GM19395 (cell line): ENCODE measurements at regions not wholly inside any gene's neighbourhood (a gene's known extent, or its start where the extent isn't known, plus 50 kb on each side); places are given as distances from the start of the nearest gene placed in this dataset.
"Not testable (repeated sequence)": the region's sequence is repeated elsewhere in the genome, so short reads cannot be mapped to it uniquely, and the experiment has no call there.

Experiments used
- ATAC-seq: cut with Tn5 transposase; IDR thresholded peaks from one replicate; pipeline ENCODE4 v1.9.1; 2021; ENCODE audit warnings: mild to moderate bottlenecking, moderate library complexity; ENCODE audit not compliant: unreplicated experiment

DNA sequence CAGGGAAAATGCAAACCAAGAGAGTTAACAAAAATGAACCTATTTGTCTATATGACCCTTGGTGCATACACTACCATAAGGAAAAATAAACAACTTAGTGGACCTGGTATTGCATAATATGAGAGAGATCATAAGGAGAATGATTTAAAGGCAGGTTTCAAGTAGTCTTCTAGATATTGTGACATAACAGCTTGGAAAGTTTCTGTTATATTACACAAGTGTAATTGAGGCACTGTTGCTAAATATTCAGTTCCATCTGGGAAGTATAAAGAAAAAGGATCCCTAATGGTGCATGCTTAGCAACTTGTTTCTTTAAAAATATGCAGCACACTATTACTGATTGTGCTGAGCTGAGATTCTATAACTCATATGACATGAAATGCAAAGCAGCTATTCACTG, 252.2 kb upstream of the SPHKAP start:
- ATAC-seq: no peak

DNA sequence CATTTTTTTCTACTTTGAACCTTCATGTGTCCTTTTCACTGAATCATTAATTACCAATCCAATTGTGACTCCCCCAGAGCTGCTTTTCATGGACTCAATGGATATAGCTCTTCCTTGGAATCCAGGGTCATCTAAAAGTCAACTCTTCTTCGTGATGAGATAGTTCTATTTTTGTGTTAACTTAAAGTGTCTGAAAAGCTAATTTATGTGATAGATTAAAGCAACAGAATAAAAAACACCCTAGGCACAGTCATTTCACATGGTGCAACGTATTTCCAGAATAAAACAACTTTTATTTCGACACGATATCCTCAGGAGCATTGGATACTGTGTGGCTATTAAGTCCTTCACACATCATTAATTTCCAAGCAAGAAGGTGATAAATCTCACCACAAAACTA, 250.6 kb upstream of the SPHKAP start:
- no peak for ATAC-seq

DNA sequence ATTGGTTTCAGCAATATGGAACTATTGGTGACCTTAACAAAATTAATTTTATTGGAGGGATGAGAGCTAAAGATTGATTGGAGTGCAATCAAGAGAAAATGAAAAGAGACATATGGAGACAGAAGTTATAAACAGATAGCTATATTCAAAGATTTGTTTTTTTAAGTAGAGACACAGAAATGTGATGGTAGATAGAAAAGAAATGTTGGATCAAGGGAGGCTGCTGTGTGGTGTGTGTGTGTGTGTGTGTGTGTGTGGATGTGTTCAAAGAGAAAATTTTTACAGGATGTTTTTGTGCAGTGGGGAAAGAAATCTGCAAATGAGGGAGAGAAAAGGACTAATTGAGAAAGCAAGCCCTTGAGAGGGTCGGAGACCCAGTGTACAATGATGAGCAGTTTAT, 249.5 kb upstream of the SPHKAP start:
- ATAC-seq: no peak

DNA sequence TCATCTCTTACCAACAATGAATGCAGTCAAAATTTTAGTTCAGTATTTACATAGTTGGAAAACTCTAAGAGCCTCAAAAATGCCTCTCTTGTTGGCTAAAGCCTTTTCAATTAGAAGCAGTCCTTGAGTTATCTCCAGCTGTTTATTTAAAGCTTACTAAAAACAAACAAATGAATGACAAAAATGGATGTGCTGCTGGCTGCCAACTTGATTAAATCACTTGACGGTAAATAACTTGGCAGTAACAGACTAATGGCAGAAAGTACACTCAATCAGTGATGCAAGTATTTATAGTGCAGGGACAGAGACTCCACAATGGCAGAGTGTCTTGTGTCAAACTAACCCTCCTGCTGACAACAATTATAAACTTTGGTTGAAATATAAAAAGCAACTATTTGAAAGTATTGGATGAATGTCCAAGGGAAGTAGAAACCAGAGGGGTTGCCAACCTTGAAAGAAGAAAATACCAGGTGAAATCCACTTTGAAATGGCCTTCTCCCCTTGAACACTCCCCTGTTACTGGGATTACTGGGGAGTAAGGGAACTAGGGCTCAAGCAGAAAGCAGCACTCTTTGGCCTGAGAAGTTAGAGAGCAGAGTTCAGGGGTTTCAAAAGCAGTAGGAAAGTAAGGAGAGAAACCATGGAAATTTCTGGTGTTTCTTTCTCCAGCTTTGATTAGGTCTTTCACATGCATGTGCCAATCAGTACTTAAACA, 245.2 kb upstream of the SPHKAP start:
- ATAC-seq: no peak

DNA sequence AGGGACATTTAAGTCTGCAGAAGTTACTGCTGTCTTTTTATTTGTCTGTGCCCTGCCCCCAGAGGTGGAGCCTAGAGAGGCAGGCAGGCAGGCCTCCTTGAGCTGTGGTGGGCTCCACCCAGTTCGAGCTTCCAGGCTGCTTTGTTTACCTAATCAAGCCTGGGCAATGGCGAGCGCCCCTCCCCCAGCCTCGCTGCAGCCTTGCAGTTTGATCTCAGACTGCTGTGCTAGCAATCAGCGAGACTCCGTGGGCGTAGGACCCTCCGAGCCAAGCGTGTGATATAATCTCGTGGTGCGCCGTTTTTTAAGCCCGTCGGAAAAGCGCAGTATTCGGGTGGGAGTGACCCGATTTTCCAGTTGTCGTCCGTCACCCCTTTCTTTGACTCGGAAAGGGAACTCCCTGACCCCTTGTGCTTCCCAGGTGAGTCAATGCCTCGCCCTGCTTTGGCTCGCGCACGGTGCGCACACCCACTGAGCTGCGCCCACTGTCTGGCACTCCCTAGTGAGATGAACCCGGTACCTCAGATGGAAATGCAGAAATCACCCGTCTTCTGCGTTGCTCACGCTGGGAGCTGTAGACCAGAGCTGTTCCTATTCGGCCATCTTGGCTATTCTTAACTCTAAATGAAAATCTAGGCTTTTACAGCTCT, 244.0 kb upstream of the SPHKAP start:
- not testable (repeated sequence) for ATAC-seq

DNA sequence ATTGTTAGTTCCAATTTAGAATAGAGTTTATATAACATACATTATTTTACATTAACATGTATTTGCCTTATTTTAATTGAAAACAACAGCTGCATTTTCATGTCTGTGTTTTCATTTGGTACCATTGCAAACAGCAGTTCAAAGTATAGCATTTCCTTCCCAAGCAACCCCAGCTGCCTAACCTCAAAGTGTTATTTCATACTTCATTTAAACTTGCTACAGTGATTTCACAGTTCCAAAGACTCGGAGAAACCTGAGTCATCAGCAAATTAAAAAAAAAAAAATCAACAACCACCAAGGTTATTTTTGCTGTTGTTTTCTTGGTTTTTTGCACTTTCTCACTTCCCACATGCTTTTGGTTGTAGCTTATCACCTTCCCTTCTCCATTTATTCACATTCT, 236.5 kb upstream of the SPHKAP start:
- ATAC-seq: no peak

DNA sequence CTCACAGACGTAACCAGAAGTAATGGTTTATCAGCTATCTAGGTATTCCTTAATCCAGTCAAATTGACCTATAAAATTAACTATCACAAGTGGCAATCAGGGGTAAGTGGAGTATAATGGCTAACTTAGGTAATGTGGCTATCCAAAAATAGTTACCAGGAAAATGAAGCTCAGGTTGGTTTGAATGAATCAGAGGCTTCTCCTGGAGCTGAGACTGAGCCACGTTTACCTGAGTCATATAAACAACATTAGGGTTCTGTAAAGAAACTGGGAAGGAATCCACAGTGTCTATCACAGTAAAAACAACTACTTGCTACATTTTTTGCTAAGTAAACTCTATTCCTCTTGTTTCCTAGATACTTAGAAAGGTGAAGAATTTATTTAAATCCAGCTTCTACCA, 236.0 kb upstream of the SPHKAP start:
- ATAC-seq: no peak

DNA sequence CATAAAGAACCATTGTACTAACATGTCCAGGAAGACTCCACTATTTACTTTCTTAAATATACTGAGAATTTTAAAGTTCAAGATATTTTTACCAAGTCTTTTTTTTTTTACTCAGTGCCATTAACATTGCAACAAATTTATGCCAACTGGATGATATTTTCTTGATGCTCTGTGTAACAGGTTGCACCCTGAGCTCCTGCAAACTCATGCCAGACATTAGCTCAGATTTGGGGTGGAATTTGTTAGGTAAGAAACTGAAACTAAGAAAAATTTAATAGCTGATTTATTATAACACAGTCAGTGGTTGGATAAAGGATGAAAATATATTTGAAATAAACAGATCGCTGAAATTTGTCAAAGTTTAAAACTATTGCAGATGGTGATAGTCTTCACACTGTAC, 228.6 kb upstream of the SPHKAP start:
- no peak for ATAC-seq

DNA sequence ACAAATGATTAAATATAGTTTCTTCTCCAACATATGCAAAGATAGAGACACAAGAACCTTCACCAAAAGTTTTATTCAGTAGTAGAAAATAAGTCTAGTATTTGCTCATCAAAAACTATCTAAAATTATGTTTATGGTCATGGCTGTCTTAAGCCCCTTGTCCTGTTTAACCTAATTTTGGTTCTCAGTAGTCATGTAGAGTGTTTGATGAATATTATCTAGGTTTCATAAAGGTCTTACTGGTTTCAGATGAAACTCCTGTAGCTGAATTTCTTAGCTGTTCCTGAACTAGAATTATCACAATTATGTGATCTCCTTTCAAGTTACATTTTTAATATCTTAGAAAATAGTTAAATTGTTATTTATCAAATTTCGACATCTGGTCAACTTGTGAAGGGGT, 228.0 kb upstream of the SPHKAP start:
- no peak for ATAC-seq

DNA sequence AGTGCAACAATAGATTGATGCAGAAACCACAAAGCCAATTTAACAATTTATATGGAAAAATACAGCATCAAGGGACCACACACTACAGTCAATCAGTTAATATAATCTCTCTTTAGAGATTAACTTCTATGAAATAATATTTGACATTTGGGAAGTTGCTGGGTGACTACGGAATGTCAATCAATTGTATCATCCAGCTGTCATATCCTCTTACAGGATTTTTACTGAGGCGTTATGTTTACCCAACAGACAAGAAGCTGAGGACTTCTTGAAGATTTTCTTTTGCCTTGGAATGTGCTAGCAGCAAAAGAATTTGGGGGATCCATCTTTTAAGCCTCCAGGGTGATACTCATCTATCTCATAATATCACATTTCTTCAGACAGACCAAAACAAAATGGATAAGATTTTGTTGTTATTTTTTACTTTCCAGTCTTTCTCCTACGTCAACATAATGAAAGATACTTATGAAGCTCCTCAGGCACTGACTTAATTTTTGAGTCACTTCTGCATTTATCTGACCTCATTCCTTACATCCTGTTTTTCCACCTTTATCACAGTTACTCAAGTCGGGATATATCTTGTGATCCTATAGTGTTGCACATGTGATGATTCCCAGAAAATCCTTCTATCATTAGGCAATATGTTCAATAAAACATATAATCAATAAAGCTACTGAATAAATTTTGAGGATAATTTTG, 227.2 kb upstream of the SPHKAP start:
- ATAC-seq: no peak

DNA sequence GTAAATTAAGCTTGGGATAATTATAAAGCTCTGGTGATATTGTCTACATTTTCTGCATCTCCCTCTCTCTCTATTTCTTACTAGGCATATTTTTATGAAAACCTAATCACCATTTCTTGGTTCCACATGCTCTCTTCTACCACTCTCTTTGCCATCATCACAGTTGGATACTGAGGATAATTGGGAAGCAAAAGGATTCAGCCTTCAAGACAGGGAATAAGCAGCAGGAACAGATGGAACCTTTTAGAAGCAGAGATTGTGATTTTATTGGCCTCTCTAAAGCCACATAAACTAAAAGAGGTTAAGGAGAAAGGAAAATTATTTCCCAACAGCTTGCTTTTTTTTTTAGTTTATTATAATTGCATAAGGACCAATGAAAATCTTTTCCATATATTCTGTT, 226.3 kb upstream of the SPHKAP start:
- no peak for ATAC-seq

DNA sequence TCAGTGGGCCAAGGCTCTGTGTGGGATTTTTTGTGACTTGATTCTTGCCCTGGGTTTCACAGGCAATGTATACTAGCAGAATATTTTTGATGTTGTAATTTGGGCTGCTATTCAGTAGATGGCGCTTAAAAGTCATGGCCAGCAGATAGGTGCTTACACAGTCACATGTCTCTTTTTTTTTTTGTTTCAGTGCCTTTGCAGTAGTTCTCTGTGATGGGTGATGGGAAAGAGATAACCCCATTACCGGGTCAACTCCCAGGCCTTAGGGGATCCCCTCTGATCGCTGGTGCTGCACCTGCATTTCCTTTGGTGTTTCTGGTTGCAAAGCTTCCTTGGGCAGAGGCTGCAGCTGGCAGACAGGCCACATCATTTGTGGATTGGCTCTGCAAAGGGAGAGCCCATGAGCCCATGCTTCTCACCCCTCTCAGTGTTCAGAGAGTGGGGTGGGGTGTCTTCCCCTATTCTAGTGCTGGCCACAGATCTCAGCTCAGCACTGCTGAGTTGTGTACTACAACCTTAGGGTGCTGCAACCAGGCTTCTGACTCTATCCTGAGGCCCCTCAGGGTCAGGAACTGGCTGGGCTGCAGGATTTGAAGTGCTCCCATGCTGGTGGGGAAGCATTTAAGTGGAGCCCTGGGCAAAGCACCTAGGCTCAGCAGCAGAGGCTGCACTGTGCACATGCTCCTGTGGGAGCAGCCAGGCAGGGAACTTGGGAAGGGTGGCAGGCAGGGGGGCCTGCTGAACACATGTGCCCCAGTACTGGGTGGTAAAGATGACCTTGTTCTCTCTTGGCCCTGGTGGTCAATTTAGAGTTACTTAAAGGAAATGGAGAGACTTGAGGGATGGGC, 219.8 kb upstream of the SPHKAP start:
- no peak for ATAC-seq

DNA sequence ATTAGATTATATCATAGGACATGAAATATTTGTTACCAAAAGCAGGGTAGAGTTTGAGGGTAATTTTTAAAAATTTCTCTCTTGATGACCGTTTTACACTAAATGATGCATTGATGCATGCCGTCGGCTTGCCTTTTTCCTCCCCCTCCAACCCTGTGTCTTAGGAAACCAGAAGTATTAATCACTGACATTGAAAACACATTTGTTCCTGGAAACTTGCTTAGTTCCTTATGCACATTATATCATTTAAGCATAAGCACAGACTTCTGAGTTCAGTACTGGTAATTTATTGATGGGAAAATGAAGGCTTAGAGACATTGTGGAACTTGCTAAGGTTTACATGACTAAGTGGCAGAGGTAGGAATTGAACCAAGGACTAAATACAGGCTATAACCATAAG, 206.3 kb upstream of the SPHKAP start:
- ATAC-seq: no peak

DNA sequence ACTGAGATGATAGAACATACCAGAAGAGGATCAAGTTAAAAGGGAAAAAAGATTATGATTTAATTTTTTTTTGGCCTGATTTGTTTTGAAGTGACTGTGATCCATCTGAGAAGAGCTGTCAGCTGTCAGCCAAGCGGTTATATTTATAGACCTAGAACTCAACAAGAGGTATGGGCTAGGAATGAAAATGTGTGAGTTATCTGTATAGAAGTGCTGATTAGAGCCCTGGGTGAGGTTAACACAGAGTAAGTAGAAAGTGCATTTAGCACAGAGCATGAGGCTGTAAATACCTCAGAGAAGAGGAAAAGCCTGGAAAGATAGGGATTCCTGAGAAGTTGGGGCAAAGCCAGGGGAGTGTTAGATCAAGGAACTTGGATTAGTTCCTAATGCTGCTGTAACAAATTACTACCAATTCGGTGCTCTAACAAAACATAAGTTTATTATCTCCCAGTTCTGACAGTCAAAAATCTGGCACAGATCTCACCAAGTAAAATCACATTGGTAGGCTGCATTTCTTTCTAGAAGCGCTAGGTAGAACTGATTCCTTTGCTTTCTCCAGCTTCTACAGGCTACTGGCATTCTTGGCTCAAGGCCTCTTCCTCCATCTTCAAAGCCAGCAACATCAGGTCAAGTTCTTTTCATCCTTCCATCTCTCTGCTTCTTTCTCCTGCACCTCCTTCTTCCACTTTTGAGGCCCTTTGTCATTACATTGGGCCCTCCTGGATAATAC, 197.4 kb upstream of the SPHKAP start:
- ATAC-seq: no peak

DNA sequence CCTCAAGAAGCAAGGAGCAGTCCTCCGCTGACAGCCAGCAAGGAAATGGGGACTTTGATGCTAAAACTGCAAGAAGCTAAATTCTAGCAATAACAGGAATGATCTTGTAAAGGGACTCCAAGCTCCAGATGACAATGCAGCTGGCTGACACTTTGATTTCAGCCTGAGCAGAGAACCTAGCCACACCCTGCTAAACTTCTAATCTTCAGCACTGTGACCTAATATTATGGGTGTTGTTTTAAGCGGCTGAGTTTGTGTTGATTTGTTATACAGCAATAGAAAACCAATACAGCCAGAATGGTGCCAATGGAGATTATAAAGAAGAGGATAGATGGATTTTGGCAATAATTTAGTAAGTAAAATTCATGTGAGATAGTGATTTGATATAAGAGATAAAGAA, 196.7 kb upstream of the SPHKAP start:
- ATAC-seq: no peak

DNA sequence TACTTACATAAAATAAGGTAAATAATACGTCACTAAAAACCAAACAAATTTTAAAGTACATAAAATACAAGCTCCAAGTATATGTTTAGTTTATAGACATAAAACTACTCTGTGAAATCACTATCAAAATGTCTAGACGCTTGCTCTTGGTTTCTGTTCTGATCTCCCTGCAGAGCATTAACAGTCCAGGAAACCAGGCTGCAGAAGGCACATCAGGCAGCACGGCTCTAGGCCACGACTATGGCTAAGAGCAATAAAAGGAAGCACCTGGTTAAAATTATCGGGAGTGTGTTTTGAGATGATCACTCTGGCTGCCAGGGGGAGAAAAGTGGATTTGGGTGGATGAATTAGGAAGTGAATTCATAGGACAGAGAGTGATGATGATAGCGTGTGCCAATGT, 196.0 kb upstream of the SPHKAP start:
- ATAC-seq: no peak

DNA sequence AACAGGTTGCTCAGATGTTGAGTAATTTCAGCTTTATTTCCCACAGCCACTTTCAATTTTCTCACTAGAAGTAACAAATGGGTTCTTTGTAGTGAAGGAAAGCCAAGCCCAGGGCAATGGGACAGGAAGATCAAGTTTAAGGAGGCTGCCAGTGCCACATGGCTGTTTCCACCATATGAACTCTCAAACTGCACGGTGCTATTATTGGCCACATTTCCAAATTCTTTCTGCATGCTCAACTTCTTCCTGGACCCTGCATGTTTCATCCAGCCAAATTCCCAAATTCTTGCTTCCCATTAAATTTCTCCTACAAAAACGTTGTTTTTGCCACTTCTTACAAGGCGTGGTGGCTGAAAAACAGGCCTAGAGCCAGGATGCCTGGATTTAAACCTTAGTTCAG, 193.3 kb upstream of the SPHKAP start:
- ATAC-seq: no peak

DNA sequence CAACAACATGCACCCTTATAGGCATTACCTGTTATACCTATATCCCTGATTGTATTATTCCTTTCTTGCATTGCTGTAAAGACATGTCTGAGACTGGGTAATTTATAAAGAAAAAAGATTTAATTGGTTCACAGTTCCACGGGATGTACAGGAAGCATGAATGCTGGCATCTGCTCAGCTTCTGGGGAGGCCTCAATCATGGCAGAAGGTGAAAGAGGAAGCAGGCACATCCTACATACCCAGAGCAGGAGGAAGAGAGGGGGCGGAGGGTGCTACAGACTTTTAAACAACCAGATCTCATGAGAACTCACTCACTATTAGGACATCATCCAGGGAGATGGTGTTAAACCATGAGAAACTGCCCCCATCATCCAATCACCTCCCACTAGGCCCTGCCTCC, 191.7 kb upstream of the SPHKAP start:
- ATAC-seq: no peak

DNA sequence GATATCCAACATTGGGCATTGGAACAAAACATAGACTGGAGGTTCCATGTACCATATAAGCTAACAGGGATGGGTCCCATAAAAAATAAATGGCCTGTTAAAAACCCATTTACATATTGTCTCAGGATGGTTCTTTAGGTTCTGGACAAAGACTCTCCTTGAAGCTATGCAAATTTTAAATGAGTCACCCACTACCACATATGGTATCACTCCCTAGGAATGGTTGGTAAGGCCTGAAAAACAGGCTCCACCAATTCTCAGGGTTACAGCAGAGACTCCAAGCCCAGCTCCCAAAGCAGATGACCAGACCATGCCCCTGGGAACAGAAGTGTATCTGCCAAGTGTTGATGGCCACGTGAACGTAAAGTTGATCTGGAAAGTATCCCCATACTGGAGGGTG, 190.7 kb upstream of the SPHKAP start:
- no peak for ATAC-seq

DNA sequence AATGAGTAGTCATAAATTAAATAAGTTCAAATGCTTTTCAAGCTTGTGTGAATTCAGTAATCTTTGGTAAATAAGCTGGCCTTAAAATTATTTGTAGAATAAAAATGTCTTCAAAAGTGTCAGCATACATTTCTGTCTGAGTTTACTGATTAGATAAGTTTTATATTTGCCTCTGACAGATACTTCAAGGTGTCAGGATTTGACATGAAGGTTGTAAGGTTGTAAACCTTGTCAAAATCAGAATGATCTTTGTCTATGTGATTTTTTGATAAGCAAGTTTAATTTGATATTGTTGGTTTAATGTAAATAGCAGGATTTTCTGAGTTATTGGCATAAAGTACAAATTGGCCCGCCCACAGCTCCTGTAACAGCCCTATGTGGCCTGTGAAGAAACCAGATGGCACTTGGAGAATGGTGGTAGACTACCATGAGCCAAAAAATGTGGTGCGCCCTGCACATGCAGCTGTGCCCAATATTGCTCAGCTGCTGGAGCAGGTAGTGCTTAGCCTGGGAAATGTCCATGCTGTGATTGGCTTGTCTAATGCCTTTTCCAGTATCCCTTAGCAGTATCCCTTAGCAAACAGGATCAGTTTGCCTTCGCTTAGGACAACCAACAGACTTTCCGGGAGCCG, 188.0 kb upstream of the SPHKAP start:
- ATAC-seq: no peak
